Testis (tissue), 2 donors: ENCODE measurements at regions not wholly inside any gene's neighbourhood (a gene's known extent, or its start where the extent isn't known, plus 50 kb on each side); places are given as distances from the start of the nearest gene placed in this dataset.

Experiments
- DNase-seq: peaks from one replicate; pipeline ENCODE4 v3.0.0-alpha.2; 2019
- H3K27ac ChIP-seq, 2 donors: fragments of 200-600 bp; sonication (generic); one replicate each; pipeline ENCODE4 v1.5.1; 2019
- H3K27me3 ChIP-seq: fragments of 200-600 bp; sonication (generic); one replicate; pipeline ENCODE4 v1.5.1; 2019
- H3K36me3 ChIP-seq: fragments of 200-600 bp; sonication (generic); one replicate; pipeline ENCODE4 v1.5.1; 2017; ENCODE audit warnings: low read depth; ENCODE audit errors: missing control alignments
- H3K4me1 ChIP-seq: fragments of 200-600 bp; sonication (generic); one replicate; pipeline ENCODE4 v1.5.1; 2019
- H3K4me3 ChIP-seq, 2 donors: fragments of 200-600 bp; sonication (generic); one replicate each; pipeline ENCODE4 v1.5.1; 2017 to 2019
- H3K9me3 ChIP-seq: fragments of 200-600 bp; sonication (generic); one replicate; pipeline ENCODE4 v1.5.1; 2017
- CTCF ChIP-seq, 3 experiments: fragments of 450-650 bp in 2 of 3; fragments of 200-600 bp in 1 of 3; sonication (generic) in 1 of 3; IDR thresholded peaks; one replicate each; pipeline ENCODE4 v1.5.1; 2016 to 2019; ENCODE audit warnings: antibody characterized with exemption in 3 of 3, mild to moderate bottlenecking in 2 of 3, moderate library complexity in 1 of 3
- POLR2A ChIP-seq: fragments of 450-650 bp; IDR thresholded peaks from one replicate; pipeline ENCODE4 v1.6.1; 2017; ENCODE audit warnings: antibody characterized with exemption, mild to moderate bottlenecking, moderate library complexity
- WGBS, 2 donors: methylation state at CpG; one replicate each; pipeline ENCODE4 v1.1.5; 2018; 5-methylcytosine and 5-hydroxymethylcytosine counted together
- intact Hi-C: fragments of 100-400 bp; cut with DNase I; formaldehyde crosslinking; loops from one replicate; pipeline ENCODE4 v1.15.1; 2023; ENCODE audit warnings: low total_unique reads

- no peak for DNase-seq
Observed at GRCh38 chr4:3683077-3683743, 83.0 kb upstream of the ADRA2C start.

GRCh38 chr4:3682236-3683076, 83.7 kb upstream of the ADRA2C start:
- no peaks in the 10 kb centered on the region for H3K27me3 ChIP-seq
- H3K4me3 ChIP-seq = no peak overlapping the region
- H3K36me3 ChIP-seq = no peaks in the 10 kb centered on the region
- no peak overlapping the region for H3K27ac ChIP-seq
- 89 to 93% methylated on average over 19 of the region's 19 CpGs for WGBS, 2 donors
- TF ChIP-seq CTCF (IDR thresholded peaks at IDR 0.05) (no peak), POLR2A (no peak)
- no peaks in the 10 kb centered on the region for H3K4me1 ChIP-seq
- intact Hi-C loops = no loop called here
- no peaks in the 10 kb centered on the region for H3K9me3 ChIP-seq
- no peak for DNase-seq

More at GRCh38 chr4:3683077-3683743, 83.0 kb upstream of the ADRA2C start:
- 87 to 88% methylated on average over 28 of the region's 28 CpGs for WGBS, 2 donors
- Histone ChIP-seq H3K9me3 (no peaks in the 10 kb centered on the region), H3K4me3 (no peak overlapping the region), H3K36me3 (no peaks in the 10 kb centered on the region), H3K27ac (no peak overlapping the region), H3K4me1 (no peaks in the 10 kb centered on the region), H3K27me3 (no peaks in the 10 kb centered on the region)
- no peak for TF ChIP-seq CTCF (IDR thresholded peaks at IDR 0.05)
- TF ChIP-seq POLR2A = no peak
- intact Hi-C loops = no loop called here

GRCh38 chr4:3681191-3681590, 85.0 kb upstream of the ADRA2C start:
- Histone ChIP-seq H3K4me3 (no peak overlapping the region), H3K27ac (no peak overlapping the region), H3K36me3 (no peaks in the 10 kb centered on the region), H3K9me3 (no peaks in the 10 kb centered on the region), H3K27me3 (no peaks in the 10 kb centered on the region), H3K4me1 (no peaks in the 10 kb centered on the region)
- TF ChIP-seq CTCF (IDR thresholded peaks at IDR 0.05) = no peak
- TF ChIP-seq POLR2A = no peak
- WGBS, 2 donors = 87 to 94% methylated on average over 14 of the region's 14 CpGs
- DNase-seq = no peak
- intact Hi-C loops = no loop called here

- TF ChIP-seq CTCF (IDR thresholded peaks at IDR 0.05) (no peak), POLR2A (no peak)
- 87 to 88% methylated on average over 16 of the region's 16 CpGs for WGBS, 2 donors
- no peak for DNase-seq
Observed at GRCh38 chr4:3680656-3681055, 85.5 kb upstream of the ADRA2C start.

More at GRCh38 chr4:3680656-3681055, 85.5 kb upstream of the ADRA2C start:
- H3K27me3 ChIP-seq = no peaks in the 10 kb centered on the region
- intact Hi-C loops = no loop called here
- no peak overlapping the region for H3K27ac ChIP-seq
- H3K4me1 ChIP-seq = no peaks in the 10 kb centered on the region
- no peaks in the 10 kb centered on the region for H3K36me3 ChIP-seq
- H3K4me3 ChIP-seq = no peak overlapping the region
- H3K9me3 ChIP-seq = no peaks in the 10 kb centered on the region
